HG03469 (cell line): ENCODE measurements at regions not wholly inside any gene's neighbourhood (a gene's known extent, or its start where the extent isn't known, plus 50 kb on each side); places are given as distances from the start of the nearest gene placed in this dataset.

Experiments
- ATAC-seq: cut with Tn5 transposase; IDR thresholded peaks from one replicate; pipeline ENCODE4 v1.9.1; 2021; ENCODE audit warnings: mild to moderate bottlenecking, moderate library complexity, moderate number of reproducible peaks; ENCODE audit not compliant: unreplicated experiment

DNA sequence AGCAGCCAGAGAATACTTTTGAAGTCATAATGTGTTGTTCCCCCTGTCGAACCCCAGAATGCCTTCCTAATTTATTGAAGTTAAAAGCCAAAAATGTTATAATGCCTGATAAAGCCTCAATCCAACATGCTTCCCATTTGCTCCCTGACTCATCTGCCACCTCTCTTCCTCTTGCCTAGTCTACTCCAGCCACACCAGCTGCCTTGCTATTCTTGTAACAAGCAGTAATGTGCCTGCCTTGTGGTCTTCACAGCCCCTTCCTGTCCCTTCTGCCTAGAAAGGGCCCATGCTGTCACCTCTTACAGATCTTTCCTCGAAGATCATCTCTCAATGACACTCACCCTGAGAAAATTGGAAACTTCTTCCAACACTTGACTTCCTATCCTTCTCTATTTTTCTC is 231.6 kb upstream of the CDH2 start:
- no peak for ATAC-seq

DNA sequence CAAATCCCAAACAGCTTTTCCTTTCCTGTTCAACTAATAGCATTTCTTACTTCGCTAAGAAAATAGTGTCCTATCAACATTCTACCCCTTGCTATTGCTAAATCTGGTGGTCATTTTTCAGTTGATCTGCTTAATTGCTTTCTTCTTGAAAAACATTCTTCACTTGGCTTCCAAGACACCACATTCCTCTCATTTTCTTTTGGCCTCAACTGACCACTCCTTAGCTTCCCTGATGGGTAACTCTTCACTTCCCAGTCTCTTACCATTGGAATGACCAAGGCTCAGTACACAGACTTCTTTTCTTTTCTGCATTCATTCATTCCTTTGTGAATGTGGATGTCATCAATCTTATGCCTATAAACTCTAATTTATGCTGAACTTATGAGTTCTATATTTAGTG is 230.8 kb upstream of the CDH2 start:
- ATAC-seq: no peak

DNA sequence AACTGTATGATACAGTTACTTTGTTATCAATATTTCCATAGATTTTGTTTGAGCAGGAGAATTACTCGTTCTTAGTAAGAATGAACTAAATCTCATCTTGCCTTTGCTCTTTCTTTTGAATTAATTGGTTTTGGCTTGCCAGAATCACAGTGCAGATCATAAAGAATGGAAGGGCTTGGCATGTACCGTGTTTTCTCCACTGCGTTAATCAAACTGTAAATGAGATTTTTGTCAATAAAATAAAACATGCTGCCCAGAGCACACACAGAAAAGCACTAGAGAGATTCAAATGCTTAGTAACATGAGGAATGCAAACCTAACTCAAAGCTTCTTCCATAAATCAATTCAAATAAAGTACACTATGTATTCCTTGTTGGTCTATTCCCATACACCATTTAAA is 229.6 kb upstream of the CDH2 start:
- ATAC-seq: no peak

DNA sequence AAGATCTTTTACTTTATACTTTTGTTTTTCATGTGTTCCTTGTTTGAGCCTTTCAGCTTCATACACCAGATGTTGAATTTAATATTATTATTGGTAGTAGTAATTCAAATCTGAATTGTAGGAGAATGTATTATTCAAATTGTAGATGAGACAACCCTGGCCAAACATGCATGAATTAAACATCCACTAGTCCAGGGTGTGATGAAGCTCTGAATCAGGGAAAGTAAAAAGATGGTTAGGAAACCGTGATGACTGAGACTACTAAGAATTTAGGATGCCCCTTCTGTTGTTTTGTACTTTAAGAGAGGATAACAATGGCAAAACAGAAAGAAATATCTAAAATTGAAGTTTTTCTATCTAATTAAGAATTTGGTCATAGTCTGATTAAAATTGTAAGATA is 227.8 kb upstream of the CDH2 start:
- no peak for ATAC-seq

DNA sequence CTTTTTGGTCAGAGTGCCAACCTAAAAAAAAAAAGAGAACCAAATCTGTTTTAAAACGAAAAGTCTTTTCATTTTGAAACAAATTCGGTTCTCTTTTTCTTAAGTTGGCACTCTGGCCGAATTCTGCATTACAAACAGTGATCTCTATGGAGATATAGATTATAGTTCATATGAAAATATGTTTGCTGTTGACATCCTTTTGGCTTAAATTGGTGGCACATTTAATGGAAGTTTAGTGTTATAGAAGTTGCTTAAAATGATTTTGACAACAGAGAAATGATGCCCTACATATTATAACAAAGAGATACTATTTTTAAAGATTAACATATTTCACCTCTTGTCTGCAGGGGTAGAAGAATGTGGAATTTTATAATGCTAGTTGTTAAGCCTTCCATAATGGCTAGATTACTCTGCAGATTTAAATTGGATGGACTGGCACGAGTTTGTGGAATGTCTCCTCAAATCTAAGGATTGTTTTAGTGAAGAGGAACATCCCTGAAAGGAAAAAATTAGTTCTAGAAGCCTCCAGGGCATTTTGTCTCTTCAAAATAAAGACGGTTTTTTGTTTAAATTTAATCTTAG is 222.9 kb upstream of the CDH2 start:
- ATAC-seq: no peak

DNA sequence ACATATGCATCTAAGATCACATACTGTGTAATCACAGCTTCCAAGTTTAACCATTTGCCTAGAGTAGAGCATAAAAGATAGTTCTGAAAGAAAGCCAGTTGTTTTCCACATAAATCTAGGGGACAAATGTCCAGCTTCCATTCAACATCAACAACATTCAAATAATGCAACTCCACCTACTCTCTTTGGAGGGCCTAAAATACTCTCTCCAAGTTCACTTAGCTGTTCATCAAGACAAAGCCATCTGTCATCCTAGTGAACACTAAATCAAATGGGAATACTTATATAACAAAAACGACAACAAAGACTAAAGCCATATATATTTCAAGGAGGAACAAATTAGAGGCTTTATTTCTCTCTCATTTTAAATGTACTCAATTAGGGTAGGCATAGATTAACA is 221.5 kb upstream of the CDH2 start:
- no peak for ATAC-seq

DNA sequence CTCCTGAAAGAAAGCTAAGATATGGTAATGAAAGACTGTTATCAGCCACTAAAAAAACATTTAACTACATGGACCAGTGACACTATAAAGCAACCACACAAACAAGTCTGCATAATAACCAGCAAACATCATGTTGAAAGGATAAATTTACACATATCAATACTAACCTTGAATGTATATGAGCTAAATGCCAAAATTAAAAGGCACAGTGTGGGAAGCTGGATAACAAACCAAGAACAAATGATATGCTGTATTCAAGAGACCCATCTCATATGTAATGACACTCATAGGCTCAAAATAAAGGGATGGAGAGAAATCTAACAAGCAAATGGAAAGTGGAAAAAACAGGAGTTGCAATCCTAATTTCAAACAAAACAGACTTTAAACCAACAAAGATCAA is 213.1 kb upstream of the CDH2 start:
- ATAC-seq: no peak

DNA sequence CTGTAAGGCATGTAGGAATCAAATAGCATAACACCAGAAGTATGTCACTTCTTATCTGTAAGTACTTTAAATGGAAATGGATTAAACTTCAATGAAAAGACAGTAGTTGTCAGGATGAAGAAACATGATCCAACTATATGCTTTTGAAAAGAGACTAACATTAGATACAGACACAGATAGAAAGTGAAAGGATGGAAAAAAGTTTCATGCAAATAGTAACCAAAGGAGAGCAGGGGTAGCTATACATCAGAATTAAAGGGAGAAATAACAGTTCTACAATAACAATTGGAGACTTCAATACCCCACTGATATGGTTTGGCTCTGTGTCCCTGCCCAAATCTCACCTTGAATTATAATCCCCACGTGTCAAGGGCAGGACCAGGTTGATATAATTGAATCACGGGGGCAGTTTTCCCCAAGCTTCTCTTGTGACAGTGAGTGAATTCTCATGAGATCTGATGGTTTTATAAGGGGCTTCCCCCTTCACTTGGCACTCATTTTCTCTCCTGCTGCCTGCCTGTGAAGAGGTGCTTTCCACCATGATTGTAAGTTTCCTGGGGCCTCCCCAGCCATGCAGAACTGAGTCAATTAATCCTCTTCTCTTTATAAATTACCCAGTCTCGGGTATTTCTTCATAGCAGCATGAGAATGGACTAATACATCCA is 205.4 kb upstream of the CDH2 start:
- no peak for ATAC-seq

DNA sequence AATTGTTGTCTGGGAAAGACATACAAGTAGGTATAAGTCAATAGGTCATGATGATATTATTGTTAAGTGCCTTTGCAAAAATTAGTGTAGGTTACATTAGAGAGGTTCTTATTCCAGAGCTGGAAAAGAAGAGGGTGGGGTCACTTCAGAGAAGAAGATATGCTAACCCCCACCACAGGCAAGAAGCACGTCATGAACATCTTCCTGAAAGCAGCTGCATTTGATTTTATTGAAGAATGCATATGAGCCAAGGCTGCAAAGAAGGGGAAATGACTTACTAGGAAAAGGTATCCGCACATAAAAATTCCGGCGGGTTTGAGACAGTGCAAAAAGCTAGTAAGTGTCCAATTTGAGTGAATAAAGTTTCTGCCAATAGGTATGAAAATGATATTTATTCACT is 195.3 kb upstream of the CDH2 start:
- ATAC-seq: no peak

DNA sequence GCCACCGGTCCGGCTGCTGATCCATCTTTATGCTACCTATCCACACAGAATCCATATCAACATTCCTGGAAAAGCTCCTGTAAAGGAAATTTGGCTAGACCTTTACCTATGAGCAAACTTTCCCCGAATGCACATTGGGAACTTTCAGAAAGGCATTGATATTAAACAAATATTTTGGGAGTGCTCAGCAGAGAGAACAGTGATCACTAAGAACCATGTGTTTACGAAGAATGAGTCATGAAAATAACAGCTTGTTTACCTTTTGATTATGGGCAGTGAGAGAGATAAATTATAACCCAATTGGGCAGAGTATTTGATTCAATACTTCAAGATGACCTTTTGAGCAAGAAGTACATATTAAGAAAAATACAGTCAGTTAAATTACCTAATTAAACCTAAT is 189.7 kb upstream of the CDH2 start:
- ATAC-seq: no peak

DNA sequence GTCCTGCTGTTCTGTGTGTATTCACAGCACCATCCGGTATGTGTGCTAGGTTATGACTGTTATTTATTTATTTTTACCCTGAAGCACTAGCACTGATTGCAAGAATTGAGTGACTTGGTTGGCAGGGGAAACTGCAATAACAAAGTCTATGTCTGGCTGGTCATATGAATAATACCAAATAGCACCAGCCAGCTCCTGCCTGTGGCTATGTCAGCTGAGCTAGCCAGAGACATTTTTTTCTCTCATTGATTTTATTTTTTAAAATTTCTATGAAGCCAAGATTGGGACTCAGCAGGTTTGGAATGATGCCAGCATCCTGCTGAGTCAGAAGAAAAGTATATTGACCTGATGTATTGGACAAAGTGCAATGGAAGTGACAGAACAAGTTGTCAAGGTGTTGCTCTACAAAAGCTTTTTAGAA is 188.5 kb upstream of the CDH2 start:
- no peak for ATAC-seq

DNA sequence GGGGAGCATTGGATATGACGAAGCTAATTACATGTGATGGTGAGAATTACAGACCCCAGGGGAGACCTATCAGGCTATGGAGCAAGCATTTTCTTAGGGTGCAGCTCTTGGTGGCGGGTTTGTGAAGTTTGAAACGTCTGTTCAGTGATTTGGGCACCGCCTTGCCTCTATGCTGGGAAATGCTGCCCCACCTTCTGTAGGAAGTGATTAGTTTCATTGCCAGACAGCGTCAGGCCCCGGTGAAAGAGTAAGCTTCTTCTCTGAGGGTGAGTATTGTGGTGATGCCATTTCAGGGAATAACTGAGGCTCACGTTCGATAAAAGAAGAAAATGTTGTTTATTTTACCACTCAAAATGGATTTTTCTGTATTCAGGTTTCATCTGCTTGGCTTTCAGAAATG is 186.2 kb upstream of the CDH2 start:
- ATAC-seq: no peak

DNA sequence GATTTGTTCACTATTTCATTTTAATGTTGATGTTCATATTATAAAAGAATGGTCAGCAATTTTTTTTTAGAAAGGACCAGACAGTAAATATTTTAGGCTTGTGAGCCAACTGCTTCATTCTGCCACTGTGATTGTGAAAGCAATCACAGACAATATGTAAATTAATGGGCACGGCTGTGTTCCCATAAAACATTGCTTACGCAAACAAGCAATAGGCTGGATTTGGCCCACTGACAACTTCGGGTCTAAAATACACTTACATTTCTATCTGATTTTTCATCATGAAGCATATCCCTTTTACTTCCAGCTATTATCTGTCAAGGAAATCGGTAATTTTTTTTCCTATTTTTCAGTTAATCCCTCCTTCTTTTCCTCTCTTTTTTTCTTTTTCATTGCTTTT is 182.2 kb upstream of the CDH2 start:
- ATAC-seq: no peak

DNA sequence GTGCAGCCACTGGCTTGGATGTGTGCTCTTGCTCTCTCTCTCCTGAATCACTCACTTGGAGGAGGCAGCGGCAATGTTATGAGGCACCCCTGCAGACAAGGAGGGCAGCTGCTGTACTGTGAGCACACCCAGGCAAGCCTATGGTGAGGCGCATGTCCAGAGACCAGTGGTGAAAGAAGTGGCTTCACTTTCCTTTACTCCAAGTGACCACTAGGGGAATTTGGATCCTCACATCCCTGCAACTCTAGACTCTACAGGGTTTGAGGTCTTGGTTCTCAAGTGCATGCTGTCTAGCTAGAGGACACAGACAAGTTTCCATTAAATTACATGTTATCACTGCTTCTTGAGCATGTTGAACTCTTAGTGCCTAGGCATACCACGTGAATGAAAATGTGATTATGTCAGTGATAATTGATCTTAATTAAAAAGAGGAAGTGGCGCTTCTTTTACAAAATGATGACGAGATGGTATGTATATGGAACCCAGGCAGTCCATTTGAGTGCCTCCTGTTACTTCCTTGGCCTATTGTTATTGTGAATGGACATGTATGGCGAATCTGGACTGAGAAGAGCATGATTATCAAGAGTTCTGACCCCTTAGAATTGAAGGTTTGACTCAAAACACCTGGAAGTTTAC is 181.0 kb upstream of the CDH2 start:
- ATAC-seq: no peak

DNA sequence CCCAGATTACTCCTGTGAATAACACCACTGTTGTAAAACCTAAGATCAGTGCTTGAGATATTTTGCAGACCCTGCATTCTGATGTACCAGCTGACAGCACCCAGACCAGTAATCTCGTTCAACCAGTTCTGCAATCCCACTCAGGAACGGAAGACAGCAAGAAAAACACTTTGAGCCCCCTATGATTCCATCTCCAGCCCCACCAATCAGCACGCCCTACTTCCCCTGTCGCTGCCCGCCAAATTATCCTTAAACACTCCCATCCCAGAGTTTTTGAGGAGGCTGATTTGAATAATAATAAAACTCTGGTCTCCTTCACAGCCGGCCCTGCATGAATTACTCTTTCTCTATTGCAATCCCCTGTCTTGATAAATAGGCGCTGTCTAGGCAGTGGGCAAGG is 173.9 kb upstream of the CDH2 start:
- no peak for ATAC-seq

DNA sequence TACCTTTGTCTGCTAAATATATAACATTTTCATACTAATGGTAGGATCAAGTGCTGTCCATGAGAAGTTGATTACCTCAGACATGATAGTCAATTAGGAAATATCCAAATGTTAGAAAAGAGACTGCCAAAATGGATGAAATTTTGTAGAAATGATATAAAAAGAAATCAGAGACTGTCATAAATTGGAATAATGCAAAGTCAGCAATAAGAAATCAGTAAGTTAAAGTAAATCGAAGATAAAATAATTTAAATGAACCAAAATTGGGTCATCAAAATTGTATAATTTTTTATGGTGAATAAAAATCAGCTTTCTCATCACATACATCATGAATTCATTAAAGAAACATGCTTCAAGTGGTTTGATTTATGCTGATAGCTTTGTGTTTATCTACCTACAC is 165.3 kb upstream of the CDH2 start:
- ATAC-seq: no peak

DNA sequence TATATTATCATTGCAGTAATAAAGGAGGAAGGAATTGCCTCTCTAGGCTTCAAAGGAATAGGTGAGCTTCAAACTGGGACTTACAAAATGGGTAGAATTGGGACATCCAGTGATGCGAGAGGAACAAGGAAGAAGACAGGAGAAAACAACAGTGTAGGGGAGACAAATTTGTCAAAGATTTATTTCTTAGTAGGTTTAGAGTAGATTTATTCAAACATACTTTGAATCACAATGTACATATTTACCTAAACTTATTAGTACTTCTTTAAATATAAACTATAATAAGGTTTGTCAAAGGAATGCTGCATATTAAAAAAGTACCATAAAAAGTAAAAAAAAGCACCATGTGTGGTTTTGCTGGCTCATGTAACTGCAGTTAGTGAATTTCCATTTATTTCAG is 161.4 kb upstream of the CDH2 start:
- no peak for ATAC-seq

DNA sequence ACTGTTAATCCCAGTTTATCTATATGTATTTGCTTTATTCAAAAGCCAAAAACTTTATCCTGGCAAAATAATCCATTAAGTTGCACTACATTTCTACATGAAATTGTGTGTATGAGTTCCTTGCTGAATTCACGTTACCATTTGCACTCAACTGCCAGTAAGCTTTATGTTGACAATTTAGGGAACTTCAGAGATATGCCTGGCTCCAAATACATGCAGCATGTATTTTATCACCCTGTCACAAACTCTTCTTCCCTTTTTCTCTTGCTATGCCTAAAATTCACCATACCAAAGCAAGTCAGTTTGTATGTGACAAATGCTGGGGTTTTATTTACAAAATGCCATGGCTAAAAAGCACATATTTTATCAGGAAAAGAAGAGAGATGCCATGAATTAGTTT is 157.6 kb upstream of the CDH2 start:
- no peak for ATAC-seq

DNA sequence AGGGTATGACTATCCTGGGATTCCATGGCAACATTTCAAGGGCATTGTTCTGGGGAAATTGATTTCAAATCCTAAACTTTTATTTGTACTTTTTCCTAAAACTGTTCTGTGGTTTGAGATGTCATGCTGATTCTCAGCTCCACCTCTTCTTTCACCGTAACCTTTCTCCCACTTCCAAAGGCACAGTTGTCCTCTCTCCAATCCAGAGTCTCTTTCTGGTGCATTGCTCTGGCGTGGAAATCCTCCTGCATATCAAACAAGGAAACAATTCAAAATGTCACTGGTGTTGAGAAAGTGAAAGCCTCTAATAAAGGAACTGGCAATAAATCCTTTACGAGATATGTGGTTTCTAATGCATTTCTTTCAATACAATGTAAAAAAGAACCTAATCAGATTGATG is 155.1 kb upstream of the CDH2 start:
- ATAC-seq: no peak

DNA sequence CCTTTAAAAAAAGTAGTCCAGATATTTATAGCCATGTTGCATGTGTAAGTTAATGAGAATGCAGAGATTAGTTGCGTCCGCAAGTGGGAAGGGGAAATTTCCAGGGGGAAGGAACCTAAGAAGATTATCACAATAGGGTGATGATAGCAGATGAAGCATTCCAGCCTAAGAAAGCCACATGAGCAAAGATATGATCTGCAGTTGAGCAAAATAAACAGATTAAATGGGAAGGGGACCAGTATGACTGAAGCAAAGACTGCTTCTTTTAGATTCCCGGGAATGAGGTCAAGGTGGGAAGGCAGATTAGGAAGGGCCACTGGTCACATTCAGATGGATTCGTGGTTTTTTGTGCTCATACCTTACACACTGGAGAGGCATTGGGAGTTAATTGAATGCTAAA is 154.6 kb upstream of the CDH2 start:
- no peak for ATAC-seq

DNA sequence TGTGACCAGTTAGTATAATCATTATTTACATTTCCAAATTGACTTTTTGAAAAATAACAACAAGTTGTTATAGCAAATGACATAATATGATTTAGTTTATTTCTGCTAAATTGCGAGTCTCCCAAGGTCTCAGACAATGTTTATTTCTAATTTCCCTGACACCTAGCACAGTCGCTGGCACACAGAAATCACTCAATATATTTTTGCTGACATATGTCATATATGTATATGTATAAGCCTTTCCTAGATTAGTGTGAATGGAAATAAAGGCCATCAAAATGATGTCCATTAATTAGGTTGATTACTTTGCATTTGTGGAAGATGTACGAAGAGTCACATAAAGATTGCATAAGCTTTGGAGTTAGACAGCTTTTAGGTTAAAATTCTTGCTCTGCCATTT is 136.7 kb upstream of the CDH2 start:
- ATAC-seq: no peak

DNA sequence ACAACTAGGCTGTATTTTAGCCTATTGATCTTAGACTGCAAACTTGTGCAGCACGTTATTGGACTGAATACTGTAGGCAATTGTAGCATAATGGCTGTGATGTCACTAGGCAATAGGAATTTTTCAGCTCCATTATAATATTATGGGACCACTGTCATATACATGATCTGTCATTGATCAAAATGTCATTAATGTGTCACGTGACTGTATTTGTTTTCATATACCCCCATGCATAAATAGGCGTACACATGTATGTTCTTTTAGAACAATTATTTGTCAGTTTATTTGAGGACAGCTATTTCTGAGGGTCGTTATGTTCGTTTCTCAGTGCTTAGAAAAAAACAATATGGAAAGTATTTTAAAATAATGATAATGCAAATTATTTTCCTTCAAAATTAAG is 111.9 kb upstream of the CDH2 start:
- ATAC-seq: no peak

DNA sequence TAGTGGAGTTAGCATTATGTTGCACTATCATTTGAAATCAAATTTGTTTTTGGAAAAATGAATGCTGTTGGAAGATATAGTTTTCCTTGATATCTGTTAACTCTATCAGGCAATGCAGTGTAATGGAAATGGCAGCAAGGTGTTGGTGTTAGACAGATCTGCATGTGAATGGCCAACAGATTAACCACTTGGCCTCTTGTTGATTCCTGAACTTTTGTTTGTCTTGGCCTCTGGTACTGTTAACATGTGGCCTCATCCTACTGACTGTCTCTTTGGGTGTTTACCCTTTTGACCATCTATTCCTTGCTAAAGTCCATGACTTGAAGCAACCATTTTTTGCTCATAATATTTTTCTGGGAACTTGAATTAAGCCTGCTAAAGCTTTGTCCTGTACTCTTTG is 110.2 kb upstream of the CDH2 start:
- ATAC-seq: no peak
